Activated T-helper 17 cell treated with anti-CD3 and anti-CD28 coated beads, Interleukin-2, amount 50 U/mL, for 72 hours (primary cell): ENCODE measurements at regions not wholly inside any gene's neighbourhood (a gene's known extent, or its start where the extent isn't known, plus 50 kb on each side); places are given as distances from the start of the nearest gene placed in this dataset.
A peak's percentile ranks its signal among the peaks of the same experiment; 100 is the strongest.

Source experiments
- ATAC-seq: fragments of 150-1000 bp; cut with Tn5 transposase; replicated peaks from 2 replicates; pipeline ENCODE4 v1.10.0; 2021; ENCODE audit warnings: mild to moderate bottlenecking, moderate library complexity
- H3K27ac Mint-ChIP-seq: one replicate; pipeline ENCODE4 v1.8.0; 2022; ENCODE audit warnings: mixed read lengths
- H3K27me3 Mint-ChIP-seq: one replicate; pipeline ENCODE4 v1.8.0; 2022; ENCODE audit warnings: mixed read lengths
- H3K36me3 Mint-ChIP-seq: one replicate; pipeline ENCODE4 v1.8.0; 2022; ENCODE audit warnings: low read depth, mild to moderate bottlenecking, mixed read lengths
- H3K4me1 Mint-ChIP-seq: one replicate; pipeline ENCODE4 v1.8.0; 2022; ENCODE audit warnings: mixed read lengths
- H3K4me3 Mint-ChIP-seq: one replicate; pipeline ENCODE4 v1.8.0; 2022; ENCODE audit warnings: mild to moderate bottlenecking, mixed read lengths
- H3K9me3 Mint-ChIP-seq: one replicate; pipeline ENCODE4 v1.8.0; 2022; ENCODE audit warnings: mixed read lengths

DNA sequence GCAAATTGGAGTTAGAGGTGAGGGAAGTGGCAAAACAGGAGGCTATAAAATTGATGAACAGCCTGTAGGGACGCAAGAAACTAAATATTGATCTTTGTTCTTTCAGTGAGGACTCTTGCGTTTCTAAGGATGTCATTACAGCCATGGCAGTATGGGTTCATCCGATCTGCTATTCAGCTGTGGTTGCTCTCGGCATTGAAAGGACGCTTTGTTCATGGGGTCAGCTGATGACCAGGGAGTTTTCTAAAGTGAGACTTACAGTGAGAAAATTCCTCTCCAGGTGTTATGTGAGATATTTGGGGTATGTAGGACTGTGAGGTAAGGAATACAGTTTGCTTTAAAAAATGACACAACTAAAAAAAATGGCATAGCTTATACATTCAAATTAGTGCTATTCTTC lies 52.7 kb upstream of the PELI1 start:
- no peak for ATAC-seq
- Mint-ChIP-seq H3K4me1 (peaks cover 21% of the 10 kb centered on the region), H3K4me3 (no peak overlapping the region), H3K36me3 (no peaks in the 10 kb centered on the region), H3K27me3 (no peaks in the 10 kb centered on the region), H3K27ac (no peak overlapping the region), H3K9me3 (no peaks in the 10 kb centered on the region)

DNA sequence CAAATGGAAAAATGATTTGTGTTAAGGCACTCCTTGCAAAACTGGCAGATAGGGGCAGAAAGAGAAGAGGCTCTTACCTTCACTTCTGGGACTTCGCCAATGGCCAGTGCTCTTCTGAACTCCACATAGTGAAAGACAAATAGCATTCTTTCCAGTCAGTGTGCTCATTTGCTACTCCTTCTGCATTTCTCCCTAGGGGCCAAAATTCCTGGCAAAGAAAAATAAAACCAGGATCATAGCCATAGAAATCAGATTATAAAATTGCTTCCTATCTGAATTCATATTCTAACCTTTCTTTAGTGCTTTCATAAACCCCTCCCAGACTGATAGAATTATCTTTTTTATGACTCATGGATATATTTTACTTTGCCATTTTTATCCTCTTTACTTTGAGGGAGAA lies 56.9 kb upstream of the PELI1 start:
- Mint-ChIP-seq H3K27me3 (no peaks in the 10 kb centered on the region), H3K9me3 (no peaks in the 10 kb centered on the region), H3K27ac (peak overlapping the region; percentile 98), H3K36me3 (no peaks in the 10 kb centered on the region), H3K4me1 (peaks cover 42% of the 10 kb centered on the region), H3K4me3 (peak overlapping the region; percentile 15)
- ATAC-seq, result no peak

DNA sequence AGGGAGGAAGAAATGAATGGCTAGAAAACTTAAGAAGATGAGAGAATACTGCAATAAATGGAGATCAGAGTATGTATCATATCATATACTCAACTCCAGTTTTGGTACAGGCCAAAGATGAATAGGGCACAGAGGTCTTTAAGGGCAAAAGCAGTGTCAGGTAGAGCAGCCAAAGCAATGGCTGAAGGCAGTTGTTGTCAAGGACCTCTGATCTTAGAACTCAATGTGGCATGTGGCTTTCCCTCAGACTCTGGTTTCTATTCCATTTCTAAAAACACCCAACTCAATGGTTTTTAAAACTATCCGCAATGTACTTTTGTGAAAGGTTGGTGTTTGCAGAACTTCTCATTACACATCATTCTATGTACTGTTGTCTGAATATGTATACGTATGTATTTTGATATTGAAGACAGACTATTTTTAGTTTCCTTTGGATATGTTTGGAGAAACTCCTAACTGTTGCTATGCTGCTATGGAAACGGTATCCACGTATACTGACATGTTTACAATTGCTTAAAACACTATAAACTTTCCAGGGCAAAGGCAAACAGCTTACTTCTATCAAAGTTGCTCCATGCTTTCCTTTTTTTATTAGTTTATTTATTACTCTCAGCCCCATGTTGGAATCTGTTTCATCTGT lies 58.1 kb upstream of the PELI1 start:
- ATAC-seq, result peak; percentile 53
- H3K27ac Mint-ChIP-seq, result peak overlapping the region; percentile 98
- H3K27me3 Mint-ChIP-seq, result no peaks in the 10 kb centered on the region
- peaks cover 46% of the 10 kb centered on the region for H3K4me1 Mint-ChIP-seq
- no peaks in the 10 kb centered on the region for H3K9me3 Mint-ChIP-seq
- H3K36me3 Mint-ChIP-seq, result no peaks in the 10 kb centered on the region
- peak overlapping the region; percentile 90 for H3K4me3 Mint-ChIP-seq

DNA sequence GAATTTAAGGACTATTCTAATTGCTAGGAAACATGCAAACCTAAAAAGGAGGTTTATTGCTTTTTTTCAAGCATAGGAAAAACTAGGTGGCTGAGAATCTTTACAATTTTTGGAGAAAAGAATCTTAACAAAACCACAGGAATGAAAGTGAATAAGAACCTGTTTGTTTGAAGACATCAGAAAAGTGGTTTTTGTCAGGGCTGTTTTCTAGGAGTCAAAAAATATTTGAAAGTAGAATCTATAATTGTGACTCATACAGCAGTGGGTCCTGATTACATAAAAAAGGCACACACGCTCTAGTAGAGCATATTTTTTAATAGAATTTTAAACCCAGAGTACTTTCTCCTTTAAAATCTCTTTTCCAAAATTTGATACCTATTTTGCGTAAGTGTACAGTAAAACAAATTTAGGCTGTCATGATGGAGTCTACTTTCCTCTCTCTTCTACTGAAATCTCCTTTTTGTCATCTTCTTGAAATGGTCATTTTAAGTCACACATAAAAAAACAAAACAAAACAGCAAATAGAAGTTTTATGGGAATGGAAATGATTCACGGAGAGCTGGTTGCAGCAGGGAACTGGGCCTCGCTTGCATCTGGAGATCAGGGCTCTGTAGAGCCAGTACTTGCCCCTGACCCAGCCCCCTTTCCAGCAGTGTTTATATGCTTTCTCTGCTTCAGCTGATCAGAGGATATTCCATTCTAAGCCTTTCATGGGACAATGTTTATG lies 59.1 kb upstream of the PELI1 start:
- H3K27me3 Mint-ChIP-seq, result no peaks in the 10 kb centered on the region
- H3K4me3 Mint-ChIP-seq, result peak overlapping the region; percentile 90
- ATAC-seq, result peak; percentile 45
- peaks cover 49% of the 10 kb centered on the region for H3K4me1 Mint-ChIP-seq
- no peaks in the 10 kb centered on the region for H3K9me3 Mint-ChIP-seq
- H3K36me3 Mint-ChIP-seq, result no peaks in the 10 kb centered on the region
- H3K27ac Mint-ChIP-seq, result peak overlapping the region; percentile 98

DNA sequence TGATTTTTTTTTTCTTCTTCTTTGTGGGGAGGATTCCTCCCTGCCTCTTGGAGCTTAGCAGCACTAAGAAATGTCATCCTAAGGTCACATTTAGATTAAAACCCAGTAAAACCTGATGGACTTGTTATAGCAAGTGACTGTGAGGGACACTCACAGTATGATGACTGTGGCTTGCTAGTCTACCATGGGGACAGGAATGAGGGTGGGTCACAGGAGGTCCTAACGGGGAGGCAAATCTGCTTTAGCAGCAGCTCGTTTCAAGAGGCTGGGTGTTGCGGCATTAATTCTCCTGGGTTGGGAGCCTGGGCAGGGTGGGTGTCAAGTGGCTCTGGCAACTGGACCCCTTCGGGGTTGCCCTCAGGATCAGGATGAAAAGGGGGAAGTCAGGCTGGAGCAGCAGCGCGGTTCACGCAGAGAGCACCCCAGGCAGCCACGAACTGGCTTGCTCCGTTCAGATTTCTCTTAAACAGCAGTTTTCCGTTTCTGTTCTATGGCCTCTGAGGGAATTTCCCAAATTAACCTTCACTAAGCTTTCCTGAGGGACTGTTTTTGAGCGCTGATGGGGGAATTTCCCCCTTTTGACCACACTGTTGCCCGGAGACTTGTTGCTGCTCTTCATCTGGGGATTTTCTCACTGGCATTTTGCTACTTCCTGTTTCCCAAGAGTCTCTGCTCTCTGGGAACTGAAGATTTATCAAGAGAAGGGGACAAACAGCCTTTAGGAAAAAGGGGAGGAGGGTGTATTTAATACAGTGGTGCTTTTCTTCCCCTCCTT lies 59.8 kb upstream of the PELI1 start:
- H3K4me3 Mint-ChIP-seq, result peak overlapping the region; percentile 90
- H3K4me1 Mint-ChIP-seq, result peaks cover 49% of the 10 kb centered on the region
- H3K9me3 Mint-ChIP-seq, result no peaks in the 10 kb centered on the region
- no peaks in the 10 kb centered on the region for H3K27me3 Mint-ChIP-seq
- peak; percentile 70 for ATAC-seq
- H3K36me3 Mint-ChIP-seq, result no peaks in the 10 kb centered on the region
- peak overlapping the region; percentile 98 for H3K27ac Mint-ChIP-seq

DNA sequence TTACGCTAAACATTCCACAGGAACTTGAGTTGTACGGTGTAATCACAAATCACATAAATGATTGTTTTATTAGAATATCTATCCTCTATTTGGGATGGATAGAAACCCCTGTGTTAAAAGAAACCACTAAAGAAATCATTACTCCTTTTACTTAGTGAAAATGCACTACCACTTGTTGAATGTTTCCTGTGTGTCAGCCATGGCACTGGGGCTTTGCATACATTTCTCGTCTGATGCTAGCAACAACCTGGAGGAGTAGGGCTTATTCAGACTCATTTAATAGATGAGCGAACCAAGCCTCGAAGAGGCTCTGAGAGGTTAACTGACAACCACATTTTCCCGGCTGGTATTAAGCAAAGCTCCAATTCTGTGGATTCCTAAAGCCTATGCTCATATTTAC lies 60.5 kb upstream of the PELI1 start:
- peak overlapping the region; percentile 98 for H3K27ac Mint-ChIP-seq
- peak overlapping the region; percentile 90 for H3K4me3 Mint-ChIP-seq
- ATAC-seq, result peak; percentile 59
- H3K4me1 Mint-ChIP-seq, result peaks cover 54% of the 10 kb centered on the region
- H3K27me3 Mint-ChIP-seq, result no peaks in the 10 kb centered on the region
- H3K36me3 Mint-ChIP-seq, result no peaks in the 10 kb centered on the region
- H3K9me3 Mint-ChIP-seq, result no peaks in the 10 kb centered on the region

DNA sequence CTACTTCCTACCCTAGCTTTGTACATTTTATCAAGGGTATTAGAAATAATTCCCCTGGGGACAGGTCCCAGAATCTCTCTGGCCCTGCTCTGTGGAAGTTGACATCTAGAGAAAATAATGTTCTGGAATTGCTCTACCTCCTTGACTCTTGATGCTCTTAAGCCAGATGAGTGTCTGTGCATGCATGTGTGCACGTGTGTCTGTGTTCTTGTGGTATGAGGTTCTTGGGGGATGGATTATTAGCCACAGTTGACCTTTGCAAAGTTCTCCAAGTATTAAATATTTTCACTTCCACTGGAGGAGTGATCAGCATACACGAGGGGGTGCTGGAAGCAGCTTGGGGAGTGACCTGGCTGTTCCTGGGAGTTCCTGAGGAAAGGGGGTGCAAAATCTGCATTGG lies 61.2 kb upstream of the PELI1 start:
- H3K27me3 Mint-ChIP-seq, result no peaks in the 10 kb centered on the region
- H3K4me1 Mint-ChIP-seq, result peaks cover 49% of the 10 kb centered on the region
- ATAC-seq, result no peak
- no peaks in the 10 kb centered on the region for H3K9me3 Mint-ChIP-seq
- H3K4me3 Mint-ChIP-seq, result peak overlapping the region; percentile 90
- peak overlapping the region; percentile 98 for H3K27ac Mint-ChIP-seq
- no peaks in the 10 kb centered on the region for H3K36me3 Mint-ChIP-seq

DNA sequence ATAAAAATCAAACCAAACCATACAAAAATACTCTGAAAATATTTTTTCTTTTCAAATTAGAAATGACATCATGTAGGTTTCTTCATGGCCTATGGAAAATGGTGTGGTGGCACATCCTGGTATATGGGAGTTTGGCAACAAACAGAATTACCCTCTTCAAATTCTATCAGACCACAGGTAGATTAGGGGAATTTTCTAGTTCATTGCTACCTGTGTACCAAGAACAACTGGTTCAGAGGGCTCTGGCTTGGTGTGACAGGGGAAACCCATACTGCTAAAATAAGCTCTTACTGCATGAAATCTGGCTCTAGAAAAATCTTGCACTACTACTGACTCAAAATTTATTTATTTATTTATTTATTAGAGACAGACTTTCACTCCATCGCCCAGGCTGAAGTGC lies 63.4 kb upstream of the PELI1 start:
- no peak for ATAC-seq

DNA sequence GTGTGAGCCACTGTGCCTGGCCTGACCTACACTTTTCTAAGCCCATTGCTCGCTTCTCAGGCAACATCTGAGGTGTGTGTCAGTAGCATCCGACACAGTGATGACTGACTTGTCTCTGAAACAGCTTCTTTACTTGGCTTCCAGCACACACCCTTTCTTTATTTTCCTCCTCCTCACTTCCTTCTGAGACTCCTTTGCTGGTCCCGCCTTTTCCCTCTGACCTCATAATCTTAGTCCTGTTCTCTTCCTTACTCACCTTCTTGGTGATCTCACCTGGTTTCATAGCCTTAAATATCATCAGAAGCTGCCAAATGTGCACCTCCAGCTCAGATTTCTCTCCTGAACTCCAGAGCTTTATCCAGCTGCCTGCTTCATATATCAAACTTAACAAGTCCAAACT lies 66.6 kb upstream of the PELI1 start:
- ATAC-seq, result peak; percentile 10
- H3K27ac Mint-ChIP-seq, result peak overlapping the region; percentile 99

More for the DNA sequence above, 63.4 kb upstream of the PELI1 start:
- Mint-ChIP-seq H3K27ac (peak overlapping the region; percentile 24), H3K4me3 (no peak overlapping the region), H3K4me1 (peaks cover 52% of the 10 kb centered on the region), H3K36me3 (no peaks in the 10 kb centered on the region), H3K9me3 (peaks cover 7% of the 10 kb centered on the region), H3K27me3 (no peaks in the 10 kb centered on the region)

DNA sequence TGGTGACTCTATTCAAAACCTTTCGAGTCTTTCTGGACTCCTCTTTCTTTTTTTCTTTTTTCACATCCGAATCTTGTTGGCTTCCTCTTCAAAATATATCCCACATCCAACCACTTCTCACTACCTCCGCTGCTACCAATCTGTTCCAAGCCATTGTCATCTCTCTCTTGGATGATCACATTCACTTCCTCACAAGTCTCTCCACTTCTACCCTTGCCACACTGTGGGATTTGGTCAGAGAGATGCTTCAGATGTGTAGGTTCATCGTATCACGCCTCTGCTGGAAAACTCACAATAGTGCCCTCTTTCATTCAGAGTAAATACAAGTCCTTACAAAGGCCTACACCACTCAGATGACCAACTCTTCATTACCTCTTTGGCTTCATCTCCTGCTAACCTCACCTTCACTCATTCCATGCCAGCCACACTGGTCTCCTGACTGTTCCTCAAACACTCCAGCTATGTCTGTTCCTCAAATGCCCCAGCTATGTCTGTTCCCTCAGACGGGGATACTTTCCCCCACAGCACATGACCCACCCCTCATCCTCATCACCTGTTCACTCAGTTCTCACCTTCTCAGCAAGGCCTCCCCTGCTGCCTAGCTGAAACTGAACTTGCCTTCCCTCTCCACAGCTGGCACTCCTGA lies 67.2 kb upstream of the PELI1 start:
- Mint-ChIP-seq H3K27ac (peak overlapping the region; percentile 99), H3K36me3 (peaks cover 19% of the 10 kb centered on the region), H3K9me3 (peaks cover 7% of the 10 kb centered on the region), H3K27me3 (no peaks in the 10 kb centered on the region), H3K4me1 (peaks cover 45% of the 10 kb centered on the region), H3K4me3 (peak overlapping the region; percentile 89)
- no peak for ATAC-seq

More for the DNA sequence above, 66.6 kb upstream of the PELI1 start:
- Mint-ChIP-seq H3K4me3 (peak overlapping the region; percentile 89), H3K27me3 (no peaks in the 10 kb centered on the region), H3K36me3 (peaks cover 19% of the 10 kb centered on the region), H3K4me1 (peaks cover 45% of the 10 kb centered on the region), H3K9me3 (peaks cover 7% of the 10 kb centered on the region)

DNA sequence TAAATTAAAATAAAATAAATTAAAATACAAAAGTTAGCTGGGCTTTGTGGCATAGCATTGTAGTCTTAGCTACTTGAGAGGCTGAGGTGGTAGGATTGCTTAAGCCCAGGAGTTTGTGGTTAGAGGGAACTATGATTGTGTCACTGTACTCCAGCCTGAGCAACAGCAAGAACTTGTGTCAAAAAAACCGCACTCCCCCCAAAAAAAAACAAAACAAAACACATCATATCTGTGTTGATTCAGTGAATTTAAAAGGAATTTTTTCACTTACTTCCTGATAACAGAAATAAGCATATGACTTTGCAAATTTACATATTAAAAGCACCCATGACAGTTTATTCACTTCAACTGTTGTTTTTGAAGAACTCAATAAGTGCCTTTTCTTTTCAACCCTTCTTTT lies 68.1 kb upstream of the PELI1 start:
- Mint-ChIP-seq H3K4me3 (peak overlapping the region; percentile 89), H3K36me3 (peaks cover 19% of the 10 kb centered on the region), H3K9me3 (peaks cover 7% of the 10 kb centered on the region), H3K27ac (peak overlapping the region; percentile 99), H3K4me1 (peaks cover 40% of the 10 kb centered on the region), H3K27me3 (no peaks in the 10 kb centered on the region)
- peak; percentile 23 for ATAC-seq

DNA sequence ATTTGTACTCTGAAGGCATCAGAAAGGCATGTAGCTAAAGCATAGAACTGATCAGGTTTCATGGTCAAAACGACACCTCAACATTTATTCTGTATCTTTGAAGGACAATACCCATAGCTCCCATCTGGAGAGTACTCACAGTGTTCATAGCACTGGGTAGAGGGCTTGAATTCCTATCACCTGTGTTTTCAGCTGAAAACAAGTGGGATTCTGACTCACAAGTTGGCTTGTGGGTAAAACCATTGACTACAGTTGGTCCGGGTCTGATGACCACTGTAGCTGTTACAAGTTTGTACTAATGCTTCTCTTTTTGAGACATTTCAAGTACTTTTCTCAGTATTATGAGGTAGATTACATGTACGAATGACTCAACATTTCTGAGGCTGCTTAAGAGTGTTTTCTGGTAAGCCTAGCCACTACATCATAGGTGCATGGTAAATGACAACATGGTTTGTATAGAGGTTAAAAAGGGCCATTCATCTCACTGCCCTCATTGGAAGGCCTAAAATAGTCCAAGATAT lies 68.6 kb upstream of the PELI1 start:
- Mint-ChIP-seq H3K27ac (peak overlapping the region; percentile 99), H3K4me3 (peak overlapping the region; percentile 89), H3K4me1 (peaks cover 38% of the 10 kb centered on the region), H3K36me3 (peaks cover 19% of the 10 kb centered on the region), H3K9me3 (peaks cover 7% of the 10 kb centered on the region), H3K27me3 (no peaks in the 10 kb centered on the region)
- ATAC-seq, result peak; percentile 70

DNA sequence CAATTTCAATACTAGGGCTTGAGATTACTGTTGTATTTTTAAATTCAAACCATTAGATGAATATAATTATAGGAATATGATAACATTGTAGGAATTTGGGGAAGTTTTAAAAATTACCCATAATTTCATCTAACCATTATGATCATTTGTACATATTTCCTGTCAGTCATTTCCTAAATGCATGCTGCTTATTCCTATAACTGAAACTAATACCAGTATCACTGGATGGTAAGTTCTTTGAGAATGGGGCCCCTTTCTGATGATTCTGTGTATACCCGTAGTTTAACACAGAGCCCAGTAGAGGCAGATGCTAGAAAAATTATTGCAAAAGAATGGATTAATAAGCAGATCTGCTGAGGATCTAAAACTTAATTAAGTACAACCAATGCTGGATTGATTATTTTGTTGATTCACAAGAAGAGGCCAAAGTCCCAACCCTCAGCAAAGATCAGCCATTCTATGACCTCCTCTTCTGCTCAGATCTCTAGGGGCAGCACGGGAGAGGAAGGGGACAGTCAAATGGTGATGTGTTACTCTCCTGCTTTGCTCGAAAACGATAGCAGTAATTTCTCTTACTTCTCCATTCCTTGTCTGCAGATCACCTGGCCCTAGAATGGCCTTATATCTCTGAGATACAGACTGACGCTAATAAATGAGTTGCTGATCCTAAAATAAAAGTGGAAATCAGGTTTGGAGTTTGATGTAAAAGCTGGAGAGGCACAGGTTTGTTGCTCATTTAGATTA lies 69.5 kb upstream of the PELI1 start:
- peak overlapping the region; percentile 89 for H3K4me3 Mint-ChIP-seq
- H3K4me1 Mint-ChIP-seq, result peaks cover 38% of the 10 kb centered on the region
- peak; percentile 17 for ATAC-seq
- no peaks in the 10 kb centered on the region for H3K27me3 Mint-ChIP-seq
- peaks cover 7% of the 10 kb centered on the region for H3K9me3 Mint-ChIP-seq
- peaks cover 19% of the 10 kb centered on the region for H3K36me3 Mint-ChIP-seq
- peak overlapping the region; percentile 99 for H3K27ac Mint-ChIP-seq
